Stomach smooth muscle (tissue), 2 donors: ENCODE measurements at regions not wholly inside any gene's neighbourhood (a gene's known extent, or its start where the extent isn't known, plus 50 kb on each side); places are given as distances from the start of the nearest gene placed in this dataset.

Experiments
- H3K27ac ChIP-seq: one replicate; pipeline ENCODE4 v1.7.0; 2013; ENCODE audit warnings: mild to moderate bottlenecking, low read length, inconsistent platforms
- H3K27me3 ChIP-seq, 2 donors: one replicate each; pipeline ENCODE4 v1.7.0; 2013; ENCODE audit warnings: low read length in 2 of 2; ENCODE audit not compliant: insufficient read depth in 2 of 2, control insufficient read depth in 1 of 2
- H3K36me3 ChIP-seq, 2 donors: one replicate each; pipeline ENCODE4 v1.7.0; 2013; ENCODE audit warnings: low read length in 2 of 2; ENCODE audit not compliant: control insufficient read depth in 2 of 2, insufficient read depth in 2 of 2
- H3K4me1 ChIP-seq: one replicate; pipeline ENCODE4 v1.7.0; 2013; ENCODE audit warnings: low read length; ENCODE audit not compliant: control insufficient read depth, insufficient read depth
- H3K4me3 ChIP-seq, 2 donors: one replicate each; pipeline ENCODE4 v1.7.0; 2013; ENCODE audit warnings: low read length in 2 of 2
- H3K9ac ChIP-seq, 2 donors: one replicate each; pipeline ENCODE4 v1.7.0; 2013; ENCODE audit warnings: low read length in 2 of 2, mild to moderate bottlenecking in 1 of 2
- H3K9me3 ChIP-seq, 2 donors: one replicate each; pipeline ENCODE4 v1.7.0; 2013; ENCODE audit warnings: low read length in 2 of 2; ENCODE audit not compliant: control insufficient read depth in 2 of 2
- donor health status: healthy.
- donor health status: Pancreatic carcinoma.

- Histone ChIP-seq H3K36me3 (no peaks in the 10 kb centered on the region), H3K9ac (no peak overlapping the region), H3K9me3 (peaks cover 0 to 2% of the 10 kb centered on the region in 2 donors), H3K27ac (no peak overlapping the region), H3K4me1 (no peaks in the 10 kb centered on the region), H3K27me3 (no peaks in the 10 kb centered on the region), H3K4me3 (no peak overlapping the region)
Measured at GRCh38 chr3:35064761-35065160, 574.6 kb upstream of the ARPP21 start.

- no peaks in the 10 kb centered on the region for H3K27me3 ChIP-seq
- H3K9ac ChIP-seq = no peak overlapping the region
- peaks cover 0 to 2% of the 10 kb centered on the region in 2 donors for H3K9me3 ChIP-seq
- no peak overlapping the region for H3K27ac ChIP-seq
- H3K4me3 ChIP-seq = no peak overlapping the region
- H3K4me1 ChIP-seq = no peaks in the 10 kb centered on the region
- no peaks in the 10 kb centered on the region for H3K36me3 ChIP-seq
Measured at GRCh38 chr3:35065891-35066290, 573.4 kb upstream of the ARPP21 start.

- H3K36me3 ChIP-seq = no peaks in the 10 kb centered on the region
- H3K9ac ChIP-seq = no peak overlapping the region
- peaks cover 0 to 2% of the 10 kb centered on the region in 2 donors for H3K9me3 ChIP-seq
- H3K27me3 ChIP-seq = no peaks in the 10 kb centered on the region
- no peak overlapping the region for H3K27ac ChIP-seq
- no peak overlapping the region for H3K4me3 ChIP-seq
- no peaks in the 10 kb centered on the region for H3K4me1 ChIP-seq
Measured at GRCh38 chr3:35067750-35068149, 571.6 kb upstream of the ARPP21 start.

GRCh38 chr3:35070088-35070487 lies 569.2 kb upstream of the ARPP21 start:
- no peak overlapping the region for H3K27ac ChIP-seq
- H3K9ac ChIP-seq = no peak overlapping the region
- no peaks in the 10 kb centered on the region for H3K27me3 ChIP-seq
- no peaks in the 10 kb centered on the region for H3K36me3 ChIP-seq
- no peaks in the 10 kb centered on the region for H3K4me1 ChIP-seq
- no peak overlapping the region for H3K4me3 ChIP-seq
- H3K9me3 ChIP-seq = peaks cover 0 to 2% of the 10 kb centered on the region in 2 donors

GRCh38 chr3:35071772-35072171 lies 567.6 kb upstream of the ARPP21 start:
- Histone ChIP-seq H3K27ac (no peak overlapping the region), H3K36me3 (no peaks in the 10 kb centered on the region), H3K4me3 (no peak overlapping the region), H3K27me3 (no peaks in the 10 kb centered on the region), H3K9ac (no peak overlapping the region), H3K4me1 (no peaks in the 10 kb centered on the region), H3K9me3 (peaks cover 0 to 2% of the 10 kb centered on the region in 2 donors)

GRCh38 chr3:35078780-35079179 lies 560.5 kb upstream of the ARPP21 start:
- Histone ChIP-seq H3K27ac (no peak overlapping the region), H3K4me3 (no peak overlapping the region), H3K36me3 (no peaks in the 10 kb centered on the region), H3K9me3 (no peaks in the 10 kb centered on the region), H3K9ac (no peak overlapping the region), H3K4me1 (no peaks in the 10 kb centered on the region), H3K27me3 (no peaks in the 10 kb centered on the region)

- Histone ChIP-seq H3K27ac (no peak overlapping the region), H3K4me1 (no peaks in the 10 kb centered on the region), H3K27me3 (no peaks in the 10 kb centered on the region), H3K9ac (no peak overlapping the region), H3K9me3 (no peaks in the 10 kb centered on the region), H3K36me3 (no peaks in the 10 kb centered on the region), H3K4me3 (no peak overlapping the region)
Measured at GRCh38 chr3:35079403-35079802, 559.9 kb upstream of the ARPP21 start.

- Histone ChIP-seq H3K27me3 (no peaks in the 10 kb centered on the region), H3K4me3 (no peak overlapping the region), H3K27ac (no peak overlapping the region), H3K36me3 (no peaks in the 10 kb centered on the region), H3K9ac (no peak overlapping the region), H3K9me3 (no peaks in the 10 kb centered on the region), H3K4me1 (no peaks in the 10 kb centered on the region)
Measured at GRCh38 chr3:35081899-35082298, 557.4 kb upstream of the ARPP21 start.

- peaks cover 0 to 4% of the 10 kb centered on the region in 2 donors for H3K9me3 ChIP-seq
- no peak overlapping the region for H3K4me3 ChIP-seq
- no peaks in the 10 kb centered on the region for H3K27me3 ChIP-seq
- no peak overlapping the region for H3K27ac ChIP-seq
- no peak overlapping the region for H3K9ac ChIP-seq
- H3K4me1 ChIP-seq = no peaks in the 10 kb centered on the region
- H3K36me3 ChIP-seq = no peaks in the 10 kb centered on the region
Measured at GRCh38 chr3:35088943-35089342, 550.4 kb upstream of the ARPP21 start.

- Histone ChIP-seq H3K27me3 (no peaks in the 10 kb centered on the region), H3K4me1 (no peaks in the 10 kb centered on the region), H3K9me3 (no peaks in the 10 kb centered on the region), H3K4me3 (no peak overlapping the region), H3K9ac (no peak overlapping the region), H3K36me3 (no peaks in the 10 kb centered on the region), H3K27ac (no peak overlapping the region)
Measured at GRCh38 chr3:35114686-35115085, 524.6 kb upstream of the ARPP21 start.

- Histone ChIP-seq H3K4me3 (no peak overlapping the region), H3K27ac (no peak overlapping the region), H3K27me3 (no peaks in the 10 kb centered on the region), H3K4me1 (no peaks in the 10 kb centered on the region), H3K36me3 (no peaks in the 10 kb centered on the region), H3K9ac (no peak overlapping the region), H3K9me3 (no peaks in the 10 kb centered on the region)
Measured at GRCh38 chr3:35120026-35120425, 519.3 kb upstream of the ARPP21 start.
